Activated T-cell treated with anti-CD3 and anti-CD28 coated beads, Interleukin-2, amount 50 U/mL, for 72 hours (primary cell): ENCODE measurements at regions not wholly inside any gene's neighbourhood (a gene's known extent, or its start where the extent isn't known, plus 50 kb on each side); places are given as distances from the start of the nearest gene placed in this dataset.

Experiments used
- ATAC-seq, 2 donors: fragments of 150-1000 bp; cut with Tn5 transposase; replicated peaks in 1 of 2; 2 replicates each; pipeline ENCODE4 v1.10.0; 2021; ENCODE audit warnings: moderate library complexity in 2 of 2, mild to moderate bottlenecking in 1 of 2
- DNase-seq, 2 donors: peaks; one replicate each; pipeline ENCODE4 v3.0.0; 2021 to 2022; ENCODE audit warnings: mixed read lengths in 1 of 2
- H3K27ac Mint-ChIP-seq: one replicate; pipeline ENCODE4 v1.8.0; 2022; ENCODE audit warnings: mild to moderate bottlenecking, moderate library complexity, mixed read lengths
- H3K27me3 Mint-ChIP-seq: one replicate; pipeline ENCODE4 v1.8.0; 2022; ENCODE audit warnings: low read depth, mixed read lengths
- H3K36me3 Mint-ChIP-seq, 2 donors: one replicate each; pipeline ENCODE4 v1.8.0; 2022; ENCODE audit warnings: mixed read lengths in 2 of 2, mild to moderate bottlenecking in 1 of 2; ENCODE audit not compliant: insufficient read depth in 2 of 2
- H3K4me1 Mint-ChIP-seq: one replicate; pipeline ENCODE4 v1.8.0; 2022; ENCODE audit warnings: low read depth, mixed read lengths
- H3K4me3 Mint-ChIP-seq, 2 donors: one replicate each; pipeline ENCODE4 v1.8.0; 2022; ENCODE audit warnings: mild to moderate bottlenecking in 2 of 2, mixed read lengths in 2 of 2, moderate library complexity in 2 of 2
- H3K9me3 Mint-ChIP-seq, 2 donors: one replicate each; pipeline ENCODE4 v1.8.0; 2022; ENCODE audit warnings: mixed read lengths in 2 of 2

DNA sequence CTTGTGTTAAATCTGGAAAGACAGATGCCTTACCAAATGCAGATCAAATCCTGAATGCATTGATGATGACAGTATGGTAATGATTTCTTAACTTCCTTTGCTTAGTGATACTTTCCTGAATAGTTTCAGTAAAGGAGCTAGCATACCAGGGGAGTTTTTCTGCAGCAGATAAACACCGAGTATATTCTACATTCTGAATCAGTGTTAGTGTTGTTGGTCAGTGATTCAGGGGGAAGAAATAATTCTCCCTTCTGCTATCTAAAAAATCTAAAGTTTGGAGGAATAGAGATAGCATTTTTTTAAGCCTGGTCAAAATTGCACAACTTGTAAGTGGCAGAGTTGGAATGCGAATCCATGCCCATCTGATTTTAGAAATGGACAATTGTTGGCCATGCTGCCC, 512.2 kb upstream of the MARCKS start:
- peaks cover 0 to 2% of the 10 kb centered on the region in 2 donors for H3K36me3 Mint-ChIP-seq
- no peaks in the 10 kb centered on the region for H3K4me1 Mint-ChIP-seq
- H3K27ac Mint-ChIP-seq = no peak overlapping the region
- H3K27me3 Mint-ChIP-seq = peaks cover 7% of the 10 kb centered on the region
- no peak for DNase-seq
- no peak for ATAC-seq
- no peak overlapping the region for H3K4me3 Mint-ChIP-seq
- H3K9me3 Mint-ChIP-seq = peaks cover 0 to 4% of the 10 kb centered on the region in 2 donors

- Mint-ChIP-seq H3K9me3 (peaks cover 0 to 4% of the 10 kb centered on the region in 2 donors), H3K4me3 (no peak overlapping the region), H3K27me3 (peaks cover 7% of the 10 kb centered on the region), H3K36me3 (peaks cover 0 to 2% of the 10 kb centered on the region in 2 donors), H3K4me1 (no peaks in the 10 kb centered on the region), H3K27ac (no peak overlapping the region)
- no peak for DNase-seq
- no peak for ATAC-seq
Measured at GRCh38 chr6:113347436-113347835, 509.7 kb upstream of the MARCKS start.

- Mint-ChIP-seq H3K36me3 (peaks cover 0 to 2% of the 10 kb centered on the region in 2 donors), H3K9me3 (no peaks in the 10 kb centered on the region), H3K4me1 (no peaks in the 10 kb centered on the region), H3K27me3 (peaks cover 7% of the 10 kb centered on the region), H3K4me3 (no peak overlapping the region), H3K27ac (no peak overlapping the region)
- DNase-seq = no peak
- ATAC-seq = no peak
Measured at GRCh38 chr6:113350461-113350860, 506.7 kb upstream of the MARCKS start.

- DNase-seq (no peak), ATAC-seq (no peak)
- H3K9me3 Mint-ChIP-seq = no peaks in the 10 kb centered on the region
- H3K4me1 Mint-ChIP-seq = no peaks in the 10 kb centered on the region
- no peak overlapping the region for H3K27ac Mint-ChIP-seq
- no peak overlapping the region for H3K4me3 Mint-ChIP-seq
- H3K27me3 Mint-ChIP-seq = peaks cover 7% of the 10 kb centered on the region
- no peaks in the 10 kb centered on the region for H3K36me3 Mint-ChIP-seq
Measured at GRCh38 chr6:113351173-113351834, 505.8 kb upstream of the MARCKS start.

- ATAC-seq = no peak
- Mint-ChIP-seq H3K9me3 (no peaks in the 10 kb centered on the region), H3K4me1 (no peaks in the 10 kb centered on the region), H3K27ac (no peak overlapping the region), H3K4me3 (no peak overlapping the region), H3K36me3 (no peaks in the 10 kb centered on the region), H3K27me3 (peaks cover 7% of the 10 kb centered on the region)
- no peak for DNase-seq
Measured at GRCh38 chr6:113352029-113352801, 504.9 kb upstream of the MARCKS start.

GRCh38 chr6:113352831-113353230, 504.3 kb upstream of the MARCKS start:
- no peak for DNase-seq
- no peak overlapping the region for H3K27ac Mint-ChIP-seq
- no peak for ATAC-seq
- no peaks in the 10 kb centered on the region for H3K9me3 Mint-ChIP-seq
- no peaks in the 10 kb centered on the region for H3K36me3 Mint-ChIP-seq
- H3K4me1 Mint-ChIP-seq = no peaks in the 10 kb centered on the region
- H3K27me3 Mint-ChIP-seq = peaks cover 7% of the 10 kb centered on the region
- H3K4me3 Mint-ChIP-seq = no peak overlapping the region

GRCh38 chr6:113353392-113353791, 503.8 kb upstream of the MARCKS start:
- no peaks in the 10 kb centered on the region for H3K9me3 Mint-ChIP-seq
- ATAC-seq = no peak

DNA sequence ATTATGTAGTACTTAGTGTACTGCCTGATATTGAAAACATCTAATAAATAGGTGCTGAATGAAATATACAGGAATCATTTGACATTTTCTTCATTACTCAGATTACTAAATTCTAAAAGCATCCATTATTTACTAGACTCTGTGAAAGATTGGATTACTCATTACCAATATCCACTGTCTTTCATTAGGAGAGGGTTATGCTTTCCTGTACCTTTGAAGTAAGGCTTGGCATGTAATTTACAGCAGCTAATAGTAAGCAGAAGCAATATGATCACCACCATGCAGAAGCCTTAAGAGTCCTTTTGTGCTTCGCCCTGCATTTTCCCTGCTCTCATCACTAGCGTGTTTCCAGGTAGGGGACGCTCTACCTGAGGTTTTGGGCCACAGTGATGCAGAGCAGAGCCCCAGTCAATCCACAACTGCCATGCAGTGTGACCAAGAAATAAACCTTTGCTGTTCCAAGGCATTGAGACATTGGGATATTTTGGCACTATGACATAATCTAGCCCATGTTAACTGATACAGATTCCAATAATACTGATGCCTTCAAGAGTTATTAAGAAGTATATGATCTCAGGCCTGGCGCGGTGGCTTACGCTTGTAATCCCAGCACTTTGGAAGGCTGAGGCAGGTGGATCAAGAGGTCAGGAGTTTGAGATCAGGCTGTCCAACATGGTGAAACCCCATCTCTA, 502.8 kb upstream of the MARCKS start:
- H3K9me3 Mint-ChIP-seq = no peaks in the 10 kb centered on the region

More at GRCh38 chr6:113353392-113353791, 503.8 kb upstream of the MARCKS start:
- no peak for DNase-seq
- Mint-ChIP-seq H3K4me3 (no peak overlapping the region), H3K36me3 (no peaks in the 10 kb centered on the region), H3K4me1 (no peaks in the 10 kb centered on the region), H3K27ac (no peak overlapping the region), H3K27me3 (peaks cover 7% of the 10 kb centered on the region)

GRCh38 chr6:113356139-113356538, 501.0 kb upstream of the MARCKS start:
- Mint-ChIP-seq H3K36me3 (no peaks in the 10 kb centered on the region), H3K4me1 (no peaks in the 10 kb centered on the region), H3K27ac (no peak overlapping the region), H3K9me3 (no peaks in the 10 kb centered on the region), H3K27me3 (no peaks in the 10 kb centered on the region), H3K4me3 (no peak overlapping the region)
- ATAC-seq = no peak
- DNase-seq = no peak

More for the DNA sequence above, 502.8 kb upstream of the MARCKS start:
- Mint-ChIP-seq H3K4me3 (no peak overlapping the region), H3K4me1 (no peaks in the 10 kb centered on the region), H3K27me3 (peaks cover 6% of the 10 kb centered on the region), H3K36me3 (no peaks in the 10 kb centered on the region), H3K27ac (no peak overlapping the region)
- no peak for DNase-seq
- ATAC-seq = no peak

GRCh38 chr6:113357041-113357440, 500.1 kb upstream of the MARCKS start:
- no peaks in the 10 kb centered on the region for H3K4me1 Mint-ChIP-seq
- H3K9me3 Mint-ChIP-seq = no peaks in the 10 kb centered on the region
- no peaks in the 10 kb centered on the region for H3K36me3 Mint-ChIP-seq
- ATAC-seq (no peak), DNase-seq (no peak)
- H3K27me3 Mint-ChIP-seq = no peaks in the 10 kb centered on the region
- no peak overlapping the region for H3K4me3 Mint-ChIP-seq
- no peak overlapping the region for H3K27ac Mint-ChIP-seq

DNA sequence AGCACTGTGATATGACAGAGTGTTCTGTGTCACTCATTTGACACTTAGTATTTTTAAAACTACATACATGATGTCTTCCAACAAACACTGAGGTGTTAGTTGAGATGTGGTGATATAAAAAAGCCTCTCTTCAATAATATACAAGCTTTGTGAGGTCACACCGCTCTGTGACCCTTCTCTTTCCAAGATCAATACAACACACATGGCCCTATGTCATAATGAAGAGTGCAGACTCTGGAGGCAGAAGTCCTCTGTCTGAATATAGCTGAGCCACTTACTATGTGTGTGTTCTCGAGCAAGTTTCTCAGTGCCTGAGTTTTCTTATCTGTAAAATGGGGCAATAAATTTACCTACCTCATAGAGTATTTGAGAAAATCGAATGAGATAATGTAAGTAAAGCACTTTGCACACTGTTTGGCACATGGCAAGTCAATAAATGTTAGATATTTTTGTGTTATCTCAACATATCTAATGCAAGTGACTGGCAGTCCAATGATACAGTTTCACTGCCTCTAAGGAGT, 499.0 kb upstream of the MARCKS start:
- no peaks in the 10 kb centered on the region for H3K9me3 Mint-ChIP-seq

DNA sequence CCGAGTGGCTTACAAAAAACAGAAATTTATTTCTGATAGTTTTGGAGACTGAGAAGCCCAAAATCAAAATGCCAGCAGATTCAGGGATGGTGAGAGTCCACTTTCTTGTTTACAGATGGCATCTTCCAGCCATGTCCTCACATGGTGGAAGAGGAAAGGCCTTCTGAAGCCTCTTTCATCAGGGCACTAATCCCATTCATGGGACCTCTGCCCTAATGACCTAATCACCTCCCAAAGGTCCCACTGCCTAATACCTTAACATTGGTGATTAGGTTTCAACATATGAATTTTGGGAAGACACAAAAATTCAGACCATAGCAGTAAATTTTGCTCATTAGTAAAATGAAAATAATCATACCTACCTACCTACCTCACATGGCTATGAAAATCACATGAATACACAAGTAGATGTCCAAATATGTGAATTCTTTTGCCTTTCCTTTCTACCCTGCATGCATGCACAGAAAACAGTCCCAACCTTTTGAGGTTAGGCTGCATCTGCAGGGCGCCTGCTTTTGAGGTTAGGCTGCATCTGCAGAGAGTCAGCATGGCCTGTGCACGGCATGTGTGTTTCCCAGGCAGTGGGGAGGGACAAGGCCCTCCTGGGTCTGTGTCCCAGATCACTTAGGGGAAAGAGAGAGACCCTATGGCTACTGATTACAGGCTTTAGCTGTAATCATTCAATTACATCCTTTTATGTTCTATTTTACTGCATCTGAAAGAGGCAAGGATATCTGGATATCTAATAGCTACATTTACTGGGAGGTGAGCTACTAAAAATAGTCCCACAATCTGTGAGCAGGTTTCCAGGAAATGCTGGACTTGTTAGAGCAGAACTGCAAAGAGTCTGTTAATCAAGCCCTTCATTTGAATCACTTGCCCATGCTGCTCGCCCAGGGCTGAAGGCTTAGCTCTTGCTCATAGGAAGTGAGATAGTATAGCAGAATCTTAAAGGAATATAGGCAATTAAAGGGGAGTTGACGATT, 497.7 kb upstream of the MARCKS start:
- DNase-seq = no peak
- no peaks in the 10 kb centered on the region for H3K9me3 Mint-ChIP-seq
- H3K4me1 Mint-ChIP-seq = peaks cover 7% of the 10 kb centered on the region
- no peaks in the 10 kb centered on the region for H3K36me3 Mint-ChIP-seq
- no peak overlapping the region for H3K4me3 Mint-ChIP-seq
- H3K27me3 Mint-ChIP-seq = no peaks in the 10 kb centered on the region
- ATAC-seq = no peak
- no peak overlapping the region for H3K27ac Mint-ChIP-seq

More for the DNA sequence above, 499.0 kb upstream of the MARCKS start:
- peaks cover 6% of the 10 kb centered on the region for H3K4me1 Mint-ChIP-seq
- ATAC-seq (no peak), DNase-seq (no peak)
- no peaks in the 10 kb centered on the region for H3K27me3 Mint-ChIP-seq
- H3K4me3 Mint-ChIP-seq = no peak overlapping the region
- H3K27ac Mint-ChIP-seq = no peak overlapping the region
- no peaks in the 10 kb centered on the region for H3K36me3 Mint-ChIP-seq
